Osteocyte (in vitro differentiated cells): ENCODE measurements at regions not wholly inside any gene's neighbourhood (a gene's known extent, or its start where the extent isn't known, plus 50 kb on each side); places are given as distances from the start of the nearest gene placed in this dataset.
A peak's percentile ranks its signal among the peaks of the same experiment; 100 is the strongest.

ENCODE experiments used
- DNase-seq: peaks from one replicate; pipeline ENCODE4 v3.0.0; 2021; ENCODE audit warnings: mixed read lengths; ENCODE audit not compliant: unreplicated experiment; ENCODE audit errors: extremely low spot score
- H3K27ac Mint-ChIP-seq: one replicate; pipeline ENCODE4 v1.8.0; 2021; ENCODE audit warnings: mild to moderate bottlenecking, mixed read lengths; ENCODE audit not compliant: unreplicated experiment
- H3K27me3 Mint-ChIP-seq: one replicate; pipeline ENCODE4 v1.8.0; 2021; ENCODE audit warnings: mixed read lengths; ENCODE audit not compliant: unreplicated experiment
- H3K36me3 Mint-ChIP-seq: one replicate; pipeline ENCODE4 v1.8.0; 2021; ENCODE audit warnings: mixed read lengths; ENCODE audit not compliant: unreplicated experiment
- H3K4me1 Mint-ChIP-seq: one replicate; pipeline ENCODE4 v1.8.0; 2021; ENCODE audit warnings: mixed read lengths; ENCODE audit not compliant: unreplicated experiment
- H3K4me3 Mint-ChIP-seq: one replicate; pipeline ENCODE4 v1.8.0; 2021; ENCODE audit warnings: mild to moderate bottlenecking, moderate library complexity, mixed read lengths; ENCODE audit not compliant: unreplicated experiment
- H3K9me3 Mint-ChIP-seq: one replicate; pipeline ENCODE4 v1.8.0; 2021; ENCODE audit warnings: mixed read lengths; ENCODE audit not compliant: unreplicated experiment
- CTCF ChIP-seq: fragments of 200-600 bp; sonication (generic); IDR thresholded peaks from 2 replicates; pipeline ENCODE4 v1.5.0; 2021; ENCODE audit warnings: antibody characterized with exemption, mild to moderate bottlenecking, moderate library complexity

- Mint-ChIP-seq H3K9me3 (no peaks in the 10 kb centered on the region), H3K4me1 (peaks cover 12% of the 10 kb centered on the region), H3K27ac (no peak overlapping the region), H3K27me3 (peaks cover 7% of the 10 kb centered on the region), H3K36me3 (no peaks in the 10 kb centered on the region), H3K4me3 (no peak overlapping the region)
- DNase-seq = peak; percentile 36
- no peak for TF ChIP-seq CTCF
Observed at GRCh38 chr2:74777161-74777900, 56.6 kb upstream of the HK2 start.

GRCh38 chr2:74778381-74779264, 55.3 kb upstream of the HK2 start:
- H3K4me3 Mint-ChIP-seq = no peak overlapping the region
- no peaks in the 10 kb centered on the region for H3K36me3 Mint-ChIP-seq
- no peak for TF ChIP-seq CTCF
- peaks cover 4% of the 10 kb centered on the region for H3K4me1 Mint-ChIP-seq
- peaks cover 8% of the 10 kb centered on the region for H3K27me3 Mint-ChIP-seq
- DNase-seq = no peak
- no peaks in the 10 kb centered on the region for H3K9me3 Mint-ChIP-seq
- H3K27ac Mint-ChIP-seq = no peak overlapping the region

- Mint-ChIP-seq H3K36me3 (no peaks in the 10 kb centered on the region), H3K27me3 (peaks cover 12% of the 10 kb centered on the region), H3K4me1 (peaks cover 4% of the 10 kb centered on the region), H3K27ac (no peak overlapping the region), H3K4me3 (no peak overlapping the region), H3K9me3 (no peaks in the 10 kb centered on the region)
- no peak for DNase-seq
- no peak for TF ChIP-seq CTCF
Observed at GRCh38 chr2:74779265-74779558, 54.7 kb upstream of the HK2 start.

GRCh38 chr2:74779587-74780135, 54.3 kb upstream of the HK2 start:
- Mint-ChIP-seq H3K27ac (no peak overlapping the region), H3K27me3 (peaks cover 13% of the 10 kb centered on the region)

More at GRCh38 chr2:74779587-74780135, 54.3 kb upstream of the HK2 start:
- Mint-ChIP-seq H3K4me1 (peaks cover 4% of the 10 kb centered on the region), H3K4me3 (no peak overlapping the region), H3K9me3 (no peaks in the 10 kb centered on the region), H3K36me3 (no peaks in the 10 kb centered on the region)
- DNase-seq = no peak
- no peak for TF ChIP-seq CTCF
